GM06990 (cell line): ENCODE measurements at regions not wholly inside any gene's neighbourhood (a gene's known extent, or its start where the extent isn't known, plus 50 kb on each side); places are given as distances from the start of the nearest gene placed in this dataset.

Experiments
- DNase-seq: peaks from one replicate; pipeline ENCODE4 v3.0.0-alpha.2; 2011; ENCODE audit not compliant: insufficient read length; ENCODE audit errors: extremely low read depth
- H3K27me3 ChIP-seq: replicated peaks from 2 replicates; pipeline ENCODE4 v1.6.0; 2011; ENCODE audit warnings: low read length; ENCODE audit not compliant: control insufficient read depth, insufficient read depth
- H3K36me3 ChIP-seq: 2 replicates; pipeline ENCODE4 v1.5.1; 2011; ENCODE audit warnings: low read length; ENCODE audit not compliant: control insufficient read depth, insufficient read depth
- H3K4me3 ChIP-seq: replicated peaks from 2 replicates; pipeline ENCODE4 v1.5.1; 2011; ENCODE audit warnings: low read depth, mild to moderate bottlenecking, control low read depth, low read length
- TF ChIP-seq, protein P1 (sequence below): IDR thresholded peaks from 2 replicates; pipeline ENCODE4 v1.5.1; 2011; ENCODE audit warnings: low read length, control low read depth, mild to moderate bottlenecking, inconsistent platforms; ENCODE audit not compliant: insufficient read depth, poor library complexity, severe bottlenecking

GRCh38 chr2:167475791-167476190 is 587.5 kb downstream of the XIRP2 start:
- Histone ChIP-seq H3K36me3 (no peaks in the 10 kb centered on the region), H3K4me3 (no peak overlapping the region)

GRCh38 chr2:167471734-167472133 is 583.5 kb downstream of the XIRP2 start:
- H3K36me3 ChIP-seq, result no peaks in the 10 kb centered on the region
- no peaks in the 10 kb centered on the region for H3K27me3 ChIP-seq
- TF ChIP-seq, protein P1, sequence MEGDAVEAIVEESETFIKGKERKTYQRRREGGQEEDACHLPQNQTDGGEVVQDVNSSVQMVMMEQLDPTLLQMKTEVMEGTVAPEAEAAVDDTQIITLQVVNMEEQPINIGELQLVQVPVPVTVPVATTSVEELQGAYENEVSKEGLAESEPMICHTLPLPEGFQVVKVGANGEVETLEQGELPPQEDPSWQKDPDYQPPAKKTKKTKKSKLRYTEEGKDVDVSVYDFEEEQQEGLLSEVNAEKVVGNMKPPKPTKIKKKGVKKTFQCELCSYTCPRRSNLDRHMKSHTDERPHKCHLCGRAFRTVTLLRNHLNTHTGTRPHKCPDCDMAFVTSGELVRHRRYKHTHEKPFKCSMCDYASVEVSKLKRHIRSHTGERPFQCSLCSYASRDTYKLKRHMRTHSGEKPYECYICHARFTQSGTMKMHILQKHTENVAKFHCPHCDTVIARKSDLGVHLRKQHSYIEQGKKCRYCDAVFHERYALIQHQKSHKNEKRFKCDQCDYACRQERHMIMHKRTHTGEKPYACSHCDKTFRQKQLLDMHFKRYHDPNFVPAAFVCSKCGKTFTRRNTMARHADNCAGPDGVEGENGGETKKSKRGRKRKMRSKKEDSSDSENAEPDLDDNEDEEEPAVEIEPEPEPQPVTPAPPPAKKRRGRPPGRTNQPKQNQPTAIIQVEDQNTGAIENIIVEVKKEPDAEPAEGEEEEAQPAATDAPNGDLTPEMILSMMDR, result no peak
- no peak for DNase-seq
- no peak overlapping the region for H3K4me3 ChIP-seq

More at GRCh38 chr2:167475791-167476190, 587.5 kb downstream of the XIRP2 start:
- DNase-seq, result no peak
- TF ChIP-seq, protein P1, result no peak
- H3K27me3 ChIP-seq, result no peaks in the 10 kb centered on the region

DNA sequence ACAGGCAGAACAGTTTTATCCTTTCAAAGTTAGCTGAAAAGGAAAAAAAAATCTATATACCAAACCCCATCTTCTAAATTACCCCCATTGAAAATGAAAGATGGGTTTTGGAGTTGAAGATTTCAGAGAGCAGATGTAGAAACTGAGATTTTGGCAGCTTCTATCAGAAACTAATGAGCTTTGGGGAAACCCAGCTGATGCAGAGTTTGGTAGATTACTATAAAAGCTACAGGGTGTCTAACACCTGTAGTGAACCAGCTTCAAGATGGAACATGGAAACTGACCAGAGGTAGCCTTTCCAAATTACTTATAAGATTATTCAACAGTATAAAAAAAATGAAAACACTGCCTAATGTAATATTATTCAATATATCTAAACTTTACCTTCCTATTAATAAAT is 583.1 kb downstream of the XIRP2 start:
- Histone ChIP-seq H3K27me3 (no peaks in the 10 kb centered on the region), H3K36me3 (no peaks in the 10 kb centered on the region), H3K4me3 (no peak overlapping the region)
- no peak for DNase-seq
- TF ChIP-seq, protein P1, result no peak

- no peak for DNase-seq
- TF ChIP-seq, protein P1, result no peak
- Histone ChIP-seq H3K27me3 (no peaks in the 10 kb centered on the region), H3K36me3 (no peaks in the 10 kb centered on the region), H3K4me3 (no peak overlapping the region)
Measured at GRCh38 chr2:167462379-167462778, 574.1 kb downstream of the XIRP2 start.

- no peaks in the 10 kb centered on the region for H3K36me3 ChIP-seq
- TF ChIP-seq, protein P1, result no peak
- DNase-seq, result no peak
- H3K27me3 ChIP-seq, result no peaks in the 10 kb centered on the region
- H3K4me3 ChIP-seq, result no peak overlapping the region
Measured at GRCh38 chr2:167454036-167454435, 565.8 kb downstream of the XIRP2 start.

- Histone ChIP-seq H3K4me3 (no peak overlapping the region), H3K36me3 (no peaks in the 10 kb centered on the region), H3K27me3 (no peaks in the 10 kb centered on the region)
- DNase-seq, result no peak
- TF ChIP-seq, protein P1, result no peak
Measured at GRCh38 chr2:167451496-167452289, 563.4 kb downstream of the XIRP2 start.
